Peyer's patch (tissue), 4 donors: ENCODE measurements at regions not wholly inside any gene's neighbourhood (a gene's known extent, or its start where the extent isn't known, plus 50 kb on each side); places are given as distances from the start of the nearest gene placed in this dataset.

Experiments
- CTCF ChIP-seq, 6 experiments: fragments of 450-650 bp in 4 of 6; fragments of 200-600 bp in 2 of 6; sonication (generic) in 1 of 6; IDR thresholded peaks; one replicate each; pipeline ENCODE4 v1.5.1; 2017 to 2019; ENCODE audit warnings: antibody characterized with exemption in 6 of 6, mild to moderate bottlenecking in 3 of 6, moderate library complexity in 1 of 6
- POLR2A ChIP-seq, 2 donors: fragments of 450-650 bp; IDR thresholded peaks; one replicate each; pipeline ENCODE4 v1.5.1; 2017; ENCODE audit warnings: antibody characterized with exemption in 2 of 2, mild to moderate bottlenecking in 2 of 2, moderate library complexity in 2 of 2

- no peak for TF ChIP-seq POLR2A (IDR thresholded peaks at IDR 0.05)
- TF ChIP-seq CTCF (IDR thresholded peaks at IDR 0.05): no peak
Measured at GRCh38 chr2:19022334-19022733, 336.1 kb downstream of the OSR1 start.
